Lower leg skin (tissue), 4 donors: ENCODE measurements at regions not wholly inside any gene's neighbourhood (a gene's known extent, or its start where the extent isn't known, plus 50 kb on each side); places are given as distances from the start of the nearest gene placed in this dataset.
A peak's percentile ranks its signal among the peaks of the same experiment; 100 is the strongest.

Experiments used
- DNase-seq, 2 donors: peaks; one replicate each; pipeline ENCODE4 v3.0.0-alpha.2; 2019; ENCODE audit warnings: low spot score in 2 of 2
- H3K4me3 ChIP-seq: fragments of 200-600 bp; sonication (generic); 2 replicates; pipeline ENCODE4 v1.5.1; 2017; ENCODE audit warnings: mild to moderate bottlenecking, low read depth; ENCODE audit not compliant: poor library complexity, severe bottlenecking
- POLR2A ChIP-seq, 2 donors: fragments of 450-650 bp; IDR thresholded peaks; one replicate each; pipeline ENCODE4 v1.6.1; 2016 to 2017; ENCODE audit warnings: antibody characterized with exemption in 2 of 2, mild to moderate bottlenecking in 1 of 2, moderate library complexity in 1 of 2
- whole genome bisulfite sequencing, 2 donors: methylation state at CpG; one replicate each; pipeline ENCODE4 v1.1.5; 2018; 5-methylcytosine and 5-hydroxymethylcytosine counted together
- intact Hi-C: fragments of 100-400 bp; cut with DNase I; formaldehyde crosslinking; loops from one replicate; pipeline ENCODE4 v1.15.0; 2023; ENCODE audit warnings: low total_unique reads
- TF ChIP-seq, protein P1 (sequence below), 3 donors: fragments of 450-650 bp; IDR thresholded peaks; one replicate each; pipeline ENCODE4 v1.5.1; 2016; ENCODE audit warnings: antibody characterized with exemption in 3 of 3, mild to moderate bottlenecking in 3 of 3, moderate library complexity in 2 of 3

DNA sequence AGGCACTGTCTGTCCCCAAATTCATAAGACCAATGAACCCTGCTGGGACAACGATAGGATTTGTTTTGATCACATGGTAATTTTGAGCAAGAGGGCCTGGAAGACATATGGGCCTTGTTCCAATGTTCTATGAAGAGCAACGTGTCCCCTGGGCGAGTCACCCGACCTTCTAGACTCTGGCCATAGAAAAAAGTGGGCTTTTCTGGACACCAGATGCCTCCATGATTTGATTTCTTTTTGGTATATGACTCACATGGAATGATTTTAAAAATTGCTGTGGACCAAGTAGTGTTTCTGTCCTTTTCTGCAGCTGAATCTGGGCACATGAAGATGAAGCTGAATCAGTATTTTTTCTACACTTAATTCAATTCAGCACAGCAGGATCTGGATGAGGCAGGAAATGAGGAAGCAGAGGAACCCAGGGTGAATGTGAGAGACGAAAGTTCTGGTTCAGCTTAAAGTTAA, 104.9 kb downstream of the CDC42EP3 start:
- no peak overlapping the region for H3K4me3 ChIP-seq
- intact Hi-C loops = no loop called here
- TF ChIP-seq POLR2A (IDR thresholded peaks at IDR 0.05) = no peak
- TF ChIP-seq, protein P1, sequence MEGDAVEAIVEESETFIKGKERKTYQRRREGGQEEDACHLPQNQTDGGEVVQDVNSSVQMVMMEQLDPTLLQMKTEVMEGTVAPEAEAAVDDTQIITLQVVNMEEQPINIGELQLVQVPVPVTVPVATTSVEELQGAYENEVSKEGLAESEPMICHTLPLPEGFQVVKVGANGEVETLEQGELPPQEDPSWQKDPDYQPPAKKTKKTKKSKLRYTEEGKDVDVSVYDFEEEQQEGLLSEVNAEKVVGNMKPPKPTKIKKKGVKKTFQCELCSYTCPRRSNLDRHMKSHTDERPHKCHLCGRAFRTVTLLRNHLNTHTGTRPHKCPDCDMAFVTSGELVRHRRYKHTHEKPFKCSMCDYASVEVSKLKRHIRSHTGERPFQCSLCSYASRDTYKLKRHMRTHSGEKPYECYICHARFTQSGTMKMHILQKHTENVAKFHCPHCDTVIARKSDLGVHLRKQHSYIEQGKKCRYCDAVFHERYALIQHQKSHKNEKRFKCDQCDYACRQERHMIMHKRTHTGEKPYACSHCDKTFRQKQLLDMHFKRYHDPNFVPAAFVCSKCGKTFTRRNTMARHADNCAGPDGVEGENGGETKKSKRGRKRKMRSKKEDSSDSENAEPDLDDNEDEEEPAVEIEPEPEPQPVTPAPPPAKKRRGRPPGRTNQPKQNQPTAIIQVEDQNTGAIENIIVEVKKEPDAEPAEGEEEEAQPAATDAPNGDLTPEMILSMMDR (IDR thresholded peaks at IDR 0.05) = no peak
- peak in 1 of 2 donors; percentile 86 for DNase-seq
- WGBS, 2 donors = 50 to 59% methylated on average over 5 of the region's 5 CpGs

DNA sequence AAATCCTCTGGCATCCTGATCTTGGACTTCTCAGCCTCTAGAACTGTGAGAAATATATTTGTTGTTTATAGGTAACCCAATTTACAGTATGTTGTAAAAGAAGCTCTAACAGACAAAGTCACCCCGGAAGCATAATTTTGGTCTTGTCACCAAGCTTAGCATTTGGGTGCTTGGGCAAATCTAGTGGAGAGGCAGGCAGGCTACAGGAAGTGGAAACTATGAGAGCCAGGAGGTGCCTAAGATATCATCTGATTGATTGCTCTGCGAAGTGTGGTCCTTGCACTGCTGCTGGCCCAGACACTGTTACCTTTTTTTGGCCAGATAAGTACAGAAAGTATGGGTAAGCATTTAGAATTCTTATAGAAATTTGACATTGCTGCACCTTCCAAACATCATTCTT, 102.9 kb downstream of the CDC42EP3 start:
- no peak overlapping the region for H3K4me3 ChIP-seq
- intact Hi-C loops = no loop called here
- no peak for DNase-seq
- WGBS, 2 donors = 76 to 85% methylated on average over 2 of the region's 2 CpGs
- no peak for TF ChIP-seq POLR2A (IDR thresholded peaks at IDR 0.05)
- TF ChIP-seq, protein P1 (IDR thresholded peaks at IDR 0.05) = no peak

DNA sequence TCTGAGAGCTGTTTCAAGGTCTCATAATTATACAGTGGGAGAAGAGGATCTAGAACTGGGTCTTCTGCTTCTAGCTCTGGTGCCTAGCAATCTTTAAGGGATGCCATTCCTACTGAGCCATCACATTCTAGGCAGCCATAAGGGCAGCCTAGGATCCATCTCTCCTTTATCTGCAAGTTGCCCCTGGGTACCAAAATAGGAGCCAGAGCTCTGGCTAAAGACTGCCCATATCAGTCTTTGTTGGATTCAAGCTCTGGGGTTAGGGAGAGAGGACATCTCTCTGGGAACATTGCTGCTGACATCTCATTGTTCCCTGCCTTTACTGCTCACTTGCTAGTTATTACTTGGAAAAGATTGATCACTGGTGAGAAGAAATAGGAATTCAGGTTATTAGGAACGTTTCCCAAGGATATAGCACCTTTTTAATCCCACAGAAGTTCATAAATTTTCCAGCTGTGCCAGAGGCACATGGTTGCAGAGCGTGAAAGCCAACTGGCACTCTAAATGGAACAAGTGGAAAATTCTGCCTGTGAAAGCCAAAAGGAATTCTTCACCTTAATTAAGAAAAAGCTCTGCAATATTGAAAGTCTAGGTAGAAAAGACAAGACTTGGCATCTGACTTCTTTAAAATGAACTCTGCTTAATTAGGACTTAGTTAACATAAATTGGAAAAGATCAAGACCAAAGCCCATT, 102.2 kb downstream of the CDC42EP3 start:
- no peak overlapping the region for H3K4me3 ChIP-seq
- WGBS, 2 donors = 29 to 34% methylated on average over 2 of the region's 2 CpGs
- DNase-seq = no peak
- intact Hi-C loops = no loop called here
- no peak for TF ChIP-seq POLR2A (IDR thresholded peaks at IDR 0.05)
- TF ChIP-seq, protein P1 (IDR thresholded peaks at IDR 0.05) = no peak

DNA sequence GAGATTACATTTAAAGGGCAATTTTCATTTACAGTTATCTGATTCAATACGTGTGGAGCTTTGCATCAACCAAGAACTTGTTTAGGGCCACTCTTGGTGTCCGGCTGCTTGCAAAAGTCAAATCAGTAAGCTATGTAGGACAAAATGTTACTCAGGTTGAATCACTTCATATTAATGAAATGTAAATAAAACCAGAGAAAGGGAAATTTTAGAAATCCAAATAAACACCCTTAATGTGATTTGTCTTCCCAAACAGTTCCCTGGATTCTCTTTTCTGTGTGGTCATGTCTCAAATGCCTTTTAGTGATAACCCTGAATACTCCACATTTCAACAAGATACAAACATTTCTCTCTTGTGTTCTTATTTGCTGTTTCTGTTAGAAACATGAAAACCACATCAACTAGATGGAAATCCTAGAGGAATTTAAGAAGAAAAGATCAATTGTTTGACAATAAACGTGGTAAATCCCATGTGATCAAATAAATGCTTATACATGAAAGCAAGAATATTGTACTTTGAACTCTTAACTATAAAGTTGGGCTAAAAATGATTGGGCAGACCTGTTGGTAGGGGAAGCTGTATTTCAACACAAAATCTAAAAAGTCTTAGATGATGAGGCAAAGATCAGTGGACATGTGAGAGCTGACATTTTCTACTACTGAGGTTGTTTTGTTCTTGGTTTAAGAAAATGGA, 101.3 kb downstream of the CDC42EP3 start:
- TF ChIP-seq, protein P1 (IDR thresholded peaks at IDR 0.05) = no peak
- no peak for TF ChIP-seq POLR2A (IDR thresholded peaks at IDR 0.05)
- intact Hi-C loops = no loop called here
- 71 to 76% methylated on average over 3 of the region's 3 CpGs for WGBS, 2 donors

DNA sequence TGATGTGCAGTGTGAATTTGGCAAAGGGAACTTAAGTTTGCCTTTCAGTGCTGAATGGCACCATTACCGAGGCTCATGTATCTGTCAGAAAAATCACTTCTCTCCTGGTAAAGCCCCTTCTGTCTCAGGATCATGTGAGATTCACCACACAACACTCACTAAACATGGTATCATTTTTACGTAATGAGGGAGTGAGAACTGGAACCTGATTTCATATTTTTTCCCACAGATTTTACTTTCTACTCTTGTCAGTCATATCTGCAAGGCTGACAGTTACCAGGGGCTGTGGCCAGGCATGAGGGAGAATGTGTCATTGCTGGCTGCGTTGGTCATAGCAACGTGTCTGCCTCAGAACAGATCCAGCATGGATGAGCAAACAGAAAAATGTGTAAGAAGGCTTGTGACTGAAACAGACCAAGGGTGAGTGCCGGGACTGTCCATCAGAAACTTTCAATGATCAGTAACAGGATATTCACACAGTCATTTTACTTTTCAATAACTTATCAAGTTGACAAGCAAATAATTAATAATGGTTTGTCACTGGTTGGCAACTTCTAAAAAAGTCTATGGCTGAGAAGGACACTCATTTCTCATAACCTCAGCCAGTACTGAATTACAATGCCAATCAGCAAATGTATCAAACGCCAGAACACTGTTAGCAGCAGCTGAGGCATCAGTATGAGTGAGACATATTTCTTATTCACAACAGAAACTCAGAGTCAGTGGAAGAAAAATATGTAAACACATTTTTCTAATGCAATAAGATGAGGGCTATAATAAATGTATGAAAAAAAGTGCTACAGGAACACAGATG, 100.5 kb downstream of the CDC42EP3 start:
- TF ChIP-seq, protein P1 (IDR thresholded peaks at IDR 0.05) = no peak
- no peak for TF ChIP-seq POLR2A (IDR thresholded peaks at IDR 0.05)
- H3K4me3 ChIP-seq = no peak overlapping the region
- DNase-seq = peak; percentile 72 to 91
- WGBS, 2 donors = 61 to 64% methylated on average over 6 of the region's 6 CpGs
- intact Hi-C loops = no loop called here

More for the DNA sequence above, 101.3 kb downstream of the CDC42EP3 start:
- DNase-seq = no peak
- no peak overlapping the region for H3K4me3 ChIP-seq
